ENCODE measurements at regions not wholly inside any gene's neighbourhood (a gene's known extent, or its start where the extent isn't known, plus 50 kb on each side); places are given as distances from the start of the nearest gene placed in this dataset.
"Not testable (repeated sequence)": the region's sequence is repeated elsewhere in the genome, so short reads cannot be mapped to it uniquely, and the experiment has no call there.

DNA sequence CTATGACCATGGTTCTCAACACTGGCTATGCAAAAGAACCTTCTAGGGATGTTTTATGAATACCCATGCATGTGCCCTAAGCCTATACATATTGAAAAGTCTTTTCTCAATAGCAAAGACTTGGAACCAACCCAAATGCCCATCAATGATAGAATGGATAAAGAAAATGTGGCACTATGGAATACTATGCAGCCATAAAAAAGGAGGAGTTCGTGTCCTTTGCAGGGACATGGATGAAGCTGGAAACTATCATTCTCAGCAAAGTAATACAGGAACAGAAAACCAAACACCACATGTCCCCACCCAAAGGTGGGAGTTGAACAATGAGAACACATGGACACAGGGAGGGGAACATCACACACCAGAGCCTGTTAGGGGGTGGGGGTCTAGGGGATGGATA is 101.1 kb upstream of the PRDX6 start:
- H3K36me3 Mint-ChIP-seq; H3K27me3 Mint-ChIP-seq; DNase-seq (ENCODE audit: low spot score in 2 of 2); H3K4me1 Mint-ChIP-seq; ATAC-seq (ENCODE audit: low read depth); H3K4me3 Mint-ChIP-seq; H3K9me3 Mint-ChIP-seq; H3K27ac Mint-ChIP-seq: not testable (repeated sequence)

DNA sequence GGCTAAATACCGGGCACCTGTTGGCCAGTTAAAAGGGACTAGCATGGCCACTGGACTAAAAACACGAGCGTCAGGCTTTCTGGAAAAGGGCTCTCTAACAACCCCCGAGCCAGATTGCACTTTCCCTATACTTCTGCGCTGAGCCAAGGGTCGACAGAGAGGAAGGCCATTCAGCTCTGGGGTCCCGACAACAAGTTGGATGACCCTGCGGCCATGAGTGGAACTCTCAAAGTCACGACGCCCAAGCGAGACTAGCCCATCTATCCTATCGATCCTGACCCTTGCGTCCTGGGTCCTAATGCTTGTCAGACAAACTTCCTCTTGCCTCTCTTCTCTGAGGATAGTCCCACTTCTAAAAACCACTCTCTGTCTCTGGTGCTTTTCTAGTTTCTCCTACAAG is 99.9 kb upstream of the PRDX6 start:
- Mint-ChIP-seq H3K27ac (no peak overlapping the region), H3K4me1 (peaks cover 2% of the 10 kb centered on the region), H3K9me3 (peaks cover 2% of the 10 kb centered on the region), H3K27me3 (no peaks in the 10 kb centered on the region), H3K4me3 (no peak overlapping the region), H3K36me3 (peaks cover 7% of the 10 kb centered on the region)
- ATAC-seq (ENCODE audit: low read depth) (no peak), DNase-seq (ENCODE audit: low spot score in 2 of 2) (no peak)

GRCh38 chr1:173383351-173383750 is 93.8 kb upstream of the PRDX6 start:
- no peak for DNase-seq (ENCODE audit: low spot score in 2 of 2)
- no peak for ATAC-seq (ENCODE audit: low read depth)

GRCh38 chr1:173388352-173388751 is 88.8 kb upstream of the PRDX6 start:
- no peak for DNase-seq (ENCODE audit: low spot score in 2 of 2)
- no peak for ATAC-seq (ENCODE audit: low read depth)
- peaks cover 2% of the 10 kb centered on the region for H3K4me1 Mint-ChIP-seq
- no peak overlapping the region for H3K27ac Mint-ChIP-seq
- no peaks in the 10 kb centered on the region for H3K27me3 Mint-ChIP-seq
- no peaks in the 10 kb centered on the region for H3K9me3 Mint-ChIP-seq
- peaks cover 8% of the 10 kb centered on the region for H3K36me3 Mint-ChIP-seq
- no peak overlapping the region for H3K4me3 Mint-ChIP-seq

More at GRCh38 chr1:173383351-173383750, 93.8 kb upstream of the PRDX6 start:
- no peak overlapping the region for H3K27ac Mint-ChIP-seq
- peaks cover 9% of the 10 kb centered on the region for H3K36me3 Mint-ChIP-seq
- H3K9me3 Mint-ChIP-seq = no peaks in the 10 kb centered on the region
- no peak overlapping the region for H3K4me3 Mint-ChIP-seq
- no peaks in the 10 kb centered on the region for H3K27me3 Mint-ChIP-seq
- peaks cover 2% of the 10 kb centered on the region for H3K4me1 Mint-ChIP-seq

DNA sequence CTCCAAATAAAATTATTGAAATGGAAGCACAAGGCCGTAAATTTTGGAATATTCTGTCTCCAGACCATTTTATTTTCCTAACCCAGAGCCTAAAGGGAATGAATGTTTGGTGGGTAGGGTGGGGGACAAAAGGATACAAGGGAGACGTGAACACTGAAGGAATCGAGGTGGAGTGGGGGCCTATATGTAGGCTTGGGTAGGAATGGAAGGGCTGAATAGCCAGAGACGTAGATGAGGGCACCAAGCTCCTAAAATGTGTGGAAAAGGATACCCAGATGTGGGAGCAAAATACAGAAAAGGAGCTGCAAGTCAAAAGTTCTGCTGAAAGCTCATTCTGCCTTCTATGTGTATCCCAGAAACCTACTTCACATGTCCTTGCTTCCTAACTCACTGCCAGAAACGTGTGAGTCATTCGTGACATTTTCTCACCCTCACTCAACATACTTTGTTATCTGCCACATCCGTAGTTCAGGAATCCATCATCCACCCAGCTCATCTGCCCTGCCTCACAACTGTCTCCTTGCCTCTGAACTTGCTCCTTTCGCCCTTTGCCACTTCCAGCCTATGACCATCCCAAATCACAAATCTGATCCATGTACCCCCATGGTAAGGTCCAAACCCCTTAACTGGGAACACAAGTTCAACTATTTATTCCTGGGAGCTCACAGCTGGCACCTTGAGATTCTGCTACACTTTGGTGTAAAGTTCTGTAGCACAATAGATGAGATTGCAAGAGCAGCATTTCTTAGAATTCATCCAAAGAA is 84.1 kb upstream of the PRDX6 start:
- H3K4me3 Mint-ChIP-seq = no peak overlapping the region
- ATAC-seq (ENCODE audit: low read depth) (no peak), DNase-seq (ENCODE audit: low spot score in 2 of 2) (no peak)
- peaks cover 2% of the 10 kb centered on the region for H3K36me3 Mint-ChIP-seq
- H3K27ac Mint-ChIP-seq = no peak overlapping the region
- H3K27me3 Mint-ChIP-seq = no peaks in the 10 kb centered on the region
- H3K4me1 Mint-ChIP-seq = no peaks in the 10 kb centered on the region
- H3K9me3 Mint-ChIP-seq = no peaks in the 10 kb centered on the region

- ATAC-seq (ENCODE audit: low read depth) (no peak), DNase-seq (ENCODE audit: low spot score in 2 of 2) (no peak)
- Mint-ChIP-seq H3K4me3 (no peak overlapping the region), H3K9me3 (no peaks in the 10 kb centered on the region), H3K36me3 (peaks cover 2% of the 10 kb centered on the region), H3K27ac (no peak overlapping the region), H3K27me3 (no peaks in the 10 kb centered on the region), H3K4me1 (no peaks in the 10 kb centered on the region)
Measured at GRCh38 chr1:173393659-173394000, 83.5 kb upstream of the PRDX6 start.

GRCh38 chr1:173394813-173395212 is 82.3 kb upstream of the PRDX6 start:
- H3K9me3 Mint-ChIP-seq; DNase-seq (ENCODE audit: low spot score in 2 of 2); H3K4me3 Mint-ChIP-seq; H3K4me1 Mint-ChIP-seq; ATAC-seq (ENCODE audit: low read depth); H3K36me3 Mint-ChIP-seq; H3K27ac Mint-ChIP-seq; H3K27me3 Mint-ChIP-seq: not testable (repeated sequence)

- Mint-ChIP-seq H3K4me3 (no peak overlapping the region), H3K9me3 (no peaks in the 10 kb centered on the region), H3K36me3 (peaks cover 2% of the 10 kb centered on the region), H3K4me1 (no peaks in the 10 kb centered on the region), H3K27ac (no peak overlapping the region), H3K27me3 (no peaks in the 10 kb centered on the region)
- no peak for DNase-seq (ENCODE audit: low spot score in 2 of 2)
- ATAC-seq (ENCODE audit: low read depth) = no peak
Measured at GRCh38 chr1:173395762-173396161, 81.4 kb upstream of the PRDX6 start.

GRCh38 chr1:173400387-173400995 is 76.6 kb upstream of the PRDX6 start:
- Mint-ChIP-seq H3K27me3 (no peaks in the 10 kb centered on the region), H3K9me3 (peaks cover 3% of the 10 kb centered on the region), H3K4me3 (no peak overlapping the region), H3K36me3 (peaks cover 2% of the 10 kb centered on the region), H3K4me1 (peaks cover 18% of the 10 kb centered on the region), H3K27ac (no peak overlapping the region)
- ATAC-seq (ENCODE audit: low read depth) = no peak
- no peak for DNase-seq (ENCODE audit: low spot score in 2 of 2)

GRCh38 chr1:173403996-173404395 is 73.1 kb upstream of the PRDX6 start:
- Mint-ChIP-seq H3K27ac (no peak overlapping the region), H3K4me3 (no peak overlapping the region), H3K36me3 (peaks cover 2% of the 10 kb centered on the region), H3K9me3 (peaks cover 3% of the 10 kb centered on the region), H3K4me1 (peaks cover 29% of the 10 kb centered on the region), H3K27me3 (no peaks in the 10 kb centered on the region)
- DNase-seq (ENCODE audit: low spot score in 2 of 2) = no peak
- peak; percentile 35 for ATAC-seq (ENCODE audit: low read depth)

DNA sequence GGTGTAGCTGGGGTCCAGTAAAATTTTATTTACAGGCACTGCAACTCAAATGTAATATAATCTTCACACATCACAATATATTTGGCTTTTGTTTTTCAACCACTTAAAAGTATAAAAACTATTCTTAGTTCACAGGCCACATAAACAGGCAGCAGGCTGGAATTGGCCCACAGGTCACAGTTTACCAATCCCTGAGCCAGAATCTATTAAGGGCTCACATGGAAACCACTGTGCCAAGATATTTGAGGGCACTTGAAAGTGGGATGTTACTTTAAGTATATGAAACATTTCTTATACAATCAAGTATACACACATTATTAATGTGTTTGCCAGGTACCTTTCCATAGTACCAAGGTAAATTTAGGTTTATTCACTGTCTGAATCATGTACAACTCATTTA is 71.9 kb upstream of the PRDX6 start:
- peaks cover 36% of the 10 kb centered on the region for H3K4me1 Mint-ChIP-seq
- H3K36me3 Mint-ChIP-seq = peaks cover 2% of the 10 kb centered on the region
- peaks cover 3% of the 10 kb centered on the region for H3K9me3 Mint-ChIP-seq
- DNase-seq (ENCODE audit: low spot score in 2 of 2) (no peak), ATAC-seq (ENCODE audit: low read depth) (no peak)
- no peak overlapping the region for H3K4me3 Mint-ChIP-seq
- H3K27me3 Mint-ChIP-seq = no peaks in the 10 kb centered on the region
- no peak overlapping the region for H3K27ac Mint-ChIP-seq

- Mint-ChIP-seq H3K9me3 (peaks cover 3% of the 10 kb centered on the region), H3K36me3 (peaks cover 2% of the 10 kb centered on the region), H3K27ac (no peak overlapping the region), H3K4me1 (peaks cover 42% of the 10 kb centered on the region), H3K4me3 (no peak overlapping the region), H3K27me3 (no peaks in the 10 kb centered on the region)
- DNase-seq (ENCODE audit: low spot score in 2 of 2) = no peak
- ATAC-seq (ENCODE audit: low read depth) = no peak
Measured at GRCh38 chr1:173405834-173406233, 71.3 kb upstream of the PRDX6 start.

- H3K9me3 Mint-ChIP-seq = peaks cover 3% of the 10 kb centered on the region
- peak overlapping the region; percentile 95 for H3K27ac Mint-ChIP-seq
- no peaks in the 10 kb centered on the region for H3K36me3 Mint-ChIP-seq
- peaks cover 42% of the 10 kb centered on the region for H3K4me1 Mint-ChIP-seq
- H3K27me3 Mint-ChIP-seq = no peaks in the 10 kb centered on the region
- ATAC-seq (ENCODE audit: low read depth) (peak; percentile 19), DNase-seq (ENCODE audit: low spot score in 2 of 2) (no peak)
- peak overlapping the region; percentile 90 for H3K4me3 Mint-ChIP-seq
Measured at GRCh38 chr1:173406783-173407230, 70.3 kb upstream of the PRDX6 start.

- H3K4me3 Mint-ChIP-seq = no peak overlapping the region
- H3K27ac Mint-ChIP-seq = peak overlapping the region; percentile 95
- peaks cover 3% of the 10 kb centered on the region for H3K9me3 Mint-ChIP-seq
- no peak for ATAC-seq (ENCODE audit: low read depth)
- H3K36me3 Mint-ChIP-seq = no peaks in the 10 kb centered on the region
- DNase-seq (ENCODE audit: low spot score in 2 of 2) = no peak
- H3K27me3 Mint-ChIP-seq = no peaks in the 10 kb centered on the region
- peaks cover 44% of the 10 kb centered on the region for H3K4me1 Mint-ChIP-seq
Measured at GRCh38 chr1:173407846-173408245, 69.3 kb upstream of the PRDX6 start.

- peaks cover 3% of the 10 kb centered on the region for H3K9me3 Mint-ChIP-seq
- no peaks in the 10 kb centered on the region for H3K27me3 Mint-ChIP-seq
- H3K36me3 Mint-ChIP-seq = no peaks in the 10 kb centered on the region
- H3K4me1 Mint-ChIP-seq = peaks cover 55% of the 10 kb centered on the region
- DNase-seq (ENCODE audit: low spot score in 2 of 2) (no peak), ATAC-seq (ENCODE audit: low read depth) (no peak)
- peak overlapping the region; percentile 98 for H3K27ac Mint-ChIP-seq
- peak overlapping the region; percentile 44 for H3K4me3 Mint-ChIP-seq
Measured at GRCh38 chr1:173408886-173409285, 68.2 kb upstream of the PRDX6 start.

Measured in memory B cell (primary cell).